ENCODE measurements at regions not wholly inside any gene's neighbourhood (a gene's known extent, or its start where the extent isn't known, plus 50 kb on each side); places are given as distances from the start of the nearest gene placed in this dataset.

GRCh38 chr1:189866606-189867005 lies 611.1 kb downstream of the BRINP3 start:
- TF ChIP-seq CTCF (IDR thresholded peaks at IDR 0.05; ENCODE audit: low read depth, low read length): no peak
- no peak for DNase-seq (ENCODE audit: extremely low read depth, low read depth)

GRCh38 chr1:189868021-189868420 lies 609.6 kb downstream of the BRINP3 start:
- no peak for TF ChIP-seq CTCF (IDR thresholded peaks at IDR 0.05; ENCODE audit: low read depth, low read length)
- DNase-seq (ENCODE audit: extremely low read depth, low read depth): no peak

- TF ChIP-seq CTCF (IDR thresholded peaks at IDR 0.05; ENCODE audit: low read depth, low read length): no peak
- DNase-seq (ENCODE audit: extremely low read depth, low read depth): no peak
These were observed 602.8 kb downstream of the BRINP3 start for GRCh38 chr1:189874715-189875435.

- DNase-seq (ENCODE audit: extremely low read depth, low read depth): no peak
These were observed 597.5 kb downstream of the BRINP3 start for GRCh38 chr1:189880135-189880534.

GRCh38 chr1:189899686-189900425 lies 577.8 kb downstream of the BRINP3 start:
- no peak for TF ChIP-seq CTCF (IDR thresholded peaks at IDR 0.05; ENCODE audit: low read depth, low read length)
- DNase-seq (ENCODE audit: extremely low read depth, low read depth): no peak

More at GRCh38 chr1:189880135-189880534, 597.5 kb downstream of the BRINP3 start:
- no peak for TF ChIP-seq CTCF (IDR thresholded peaks at IDR 0.05; ENCODE audit: low read depth, low read length)

- no peak for DNase-seq (ENCODE audit: extremely low read depth, low read depth)
- TF ChIP-seq CTCF (IDR thresholded peaks at IDR 0.05; ENCODE audit: low read depth, low read length): no peak
These were observed 573.2 kb downstream of the BRINP3 start for GRCh38 chr1:189904509-189904908.

- DNase-seq (ENCODE audit: extremely low read depth, low read depth): no peak
- no peak for TF ChIP-seq CTCF (IDR thresholded peaks at IDR 0.05; ENCODE audit: low read depth, low read length)
These were observed 569.6 kb downstream of the BRINP3 start for GRCh38 chr1:189908113-189908512.
